ENCODE measurements at regions not wholly inside any gene's neighbourhood (a gene's known extent, or its start where the extent isn't known, plus 50 kb on each side); places are given as distances from the start of the nearest gene placed in this dataset.
A peak's percentile ranks its signal among the peaks of the same experiment; 100 is the strongest.
"Not testable (repeated sequence)": the region's sequence is repeated elsewhere in the genome, so short reads cannot be mapped to it uniquely, and the experiment has no call there.

DNA sequence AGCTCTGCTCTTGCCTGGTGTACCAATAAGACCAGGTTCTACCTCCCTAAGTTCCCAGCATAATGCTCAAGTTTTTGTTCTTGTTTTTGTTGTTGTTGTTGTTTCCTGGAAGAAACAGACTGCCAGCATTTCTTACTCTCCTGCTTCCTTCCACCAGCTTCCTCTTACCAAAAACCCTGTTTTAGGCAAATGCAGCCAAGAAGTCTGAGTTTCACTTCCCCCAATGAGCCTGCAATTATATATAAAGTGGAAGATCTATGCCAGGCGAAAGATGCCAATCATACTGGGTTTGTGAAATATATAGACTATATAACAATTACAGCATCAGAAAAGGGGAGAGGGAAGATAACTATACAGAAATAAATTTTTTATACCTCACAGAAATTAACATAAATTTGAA, 931.5 kb upstream of the FAT3 start:
- no peak overlapping the region for H3K4me3 ChIP-seq (ENCODE audit: low read depth, low read length)
- no peak for DNase-seq (ENCODE audit: low read depth)
- TF ChIP-seq, protein P1, sequence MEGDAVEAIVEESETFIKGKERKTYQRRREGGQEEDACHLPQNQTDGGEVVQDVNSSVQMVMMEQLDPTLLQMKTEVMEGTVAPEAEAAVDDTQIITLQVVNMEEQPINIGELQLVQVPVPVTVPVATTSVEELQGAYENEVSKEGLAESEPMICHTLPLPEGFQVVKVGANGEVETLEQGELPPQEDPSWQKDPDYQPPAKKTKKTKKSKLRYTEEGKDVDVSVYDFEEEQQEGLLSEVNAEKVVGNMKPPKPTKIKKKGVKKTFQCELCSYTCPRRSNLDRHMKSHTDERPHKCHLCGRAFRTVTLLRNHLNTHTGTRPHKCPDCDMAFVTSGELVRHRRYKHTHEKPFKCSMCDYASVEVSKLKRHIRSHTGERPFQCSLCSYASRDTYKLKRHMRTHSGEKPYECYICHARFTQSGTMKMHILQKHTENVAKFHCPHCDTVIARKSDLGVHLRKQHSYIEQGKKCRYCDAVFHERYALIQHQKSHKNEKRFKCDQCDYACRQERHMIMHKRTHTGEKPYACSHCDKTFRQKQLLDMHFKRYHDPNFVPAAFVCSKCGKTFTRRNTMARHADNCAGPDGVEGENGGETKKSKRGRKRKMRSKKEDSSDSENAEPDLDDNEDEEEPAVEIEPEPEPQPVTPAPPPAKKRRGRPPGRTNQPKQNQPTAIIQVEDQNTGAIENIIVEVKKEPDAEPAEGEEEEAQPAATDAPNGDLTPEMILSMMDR (conservative IDR thresholded peaks at IDR 0.05; ENCODE audit: low read depth, low read length) = no peak

DNA sequence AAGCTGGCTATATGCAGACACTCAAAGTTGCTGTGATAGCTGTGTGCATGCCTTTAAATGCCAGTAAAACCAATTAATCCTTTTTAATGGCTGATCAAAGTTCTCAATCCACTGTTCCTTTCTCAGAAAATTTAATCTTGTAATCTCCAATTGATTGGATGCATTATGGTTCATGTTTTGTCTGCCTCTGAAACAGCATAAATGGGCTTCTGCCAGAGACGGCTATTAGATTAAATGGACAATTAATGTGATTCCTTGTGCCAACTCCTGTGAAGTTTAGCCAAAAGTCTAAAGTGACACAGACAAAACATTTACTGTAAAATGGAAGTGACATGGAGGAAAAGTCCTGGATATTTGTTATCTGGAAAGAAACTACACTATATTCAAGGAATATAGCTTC, 952.5 kb upstream of the FAT3 start:
- no peak for DNase-seq (ENCODE audit: low read depth)
- H3K4me3 ChIP-seq (ENCODE audit: low read depth, low read length) = no peak overlapping the region
- TF ChIP-seq, protein P1 (conservative IDR thresholded peaks at IDR 0.05; ENCODE audit: low read depth, low read length) = no peak

DNA sequence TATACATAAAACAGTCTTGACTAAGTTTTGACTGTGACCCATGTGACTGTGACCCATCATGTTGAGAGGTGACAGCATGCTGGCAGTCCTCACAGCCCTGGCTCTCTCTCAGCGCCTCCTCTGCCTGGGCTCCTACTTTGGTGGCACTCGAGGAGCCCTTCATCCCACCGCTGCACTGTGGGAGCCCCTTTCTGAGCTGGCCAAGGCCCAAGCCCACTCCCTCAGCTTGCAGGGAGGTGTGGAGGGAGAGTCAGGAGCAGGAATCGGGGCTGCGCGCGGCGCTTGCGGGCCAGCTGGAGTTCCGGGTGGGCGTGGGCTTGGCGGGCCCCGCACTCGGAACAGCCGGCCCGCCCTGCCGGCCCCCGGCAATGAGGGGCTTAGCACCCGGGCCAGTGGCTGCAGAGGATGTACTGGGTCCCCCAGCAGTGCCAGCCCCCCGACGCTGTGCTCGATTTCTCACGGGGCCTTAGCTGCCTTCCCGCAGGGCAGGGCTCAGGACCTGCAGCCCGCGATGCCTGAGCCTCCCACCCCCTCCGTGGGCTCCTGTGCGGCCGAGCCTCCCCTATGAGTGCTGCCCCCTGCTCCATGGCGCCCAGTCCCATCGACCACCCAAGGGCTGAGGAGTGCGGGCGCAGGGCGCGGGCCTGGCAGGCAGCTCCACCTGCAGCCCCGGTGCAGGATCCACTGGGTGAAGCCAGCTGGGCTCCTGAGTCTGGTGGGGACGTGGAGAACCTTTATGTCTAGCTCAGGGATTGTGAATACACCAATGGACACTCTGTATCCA, 955.9 kb upstream of the FAT3 start:
- DNase-seq (ENCODE audit: low read depth) = not testable (repeated sequence)

DNA sequence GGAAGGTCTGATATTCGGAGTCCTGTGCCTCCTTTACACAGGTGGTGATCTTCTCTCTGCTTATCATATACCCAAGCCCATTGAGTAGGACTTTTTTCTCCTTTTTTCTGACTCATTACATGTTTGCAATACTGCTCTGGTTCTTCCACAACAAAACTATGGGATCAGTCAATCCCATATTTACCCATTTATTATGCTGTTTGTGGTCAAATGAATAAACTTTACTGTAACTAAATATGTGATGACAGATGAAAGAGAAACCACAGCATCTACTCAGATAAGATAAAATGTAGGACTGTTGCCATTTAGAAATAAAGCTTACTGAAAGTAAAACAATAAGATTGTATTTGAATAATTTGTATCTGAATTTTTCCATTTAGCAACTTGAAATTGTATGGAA, 958.7 kb upstream of the FAT3 start:
- TF ChIP-seq, protein P1 (conservative IDR thresholded peaks at IDR 0.05; ENCODE audit: low read depth, low read length) = no peak
- peak; percentile 38 for DNase-seq (ENCODE audit: low read depth)
- H3K4me3 ChIP-seq (ENCODE audit: low read depth, low read length) = no peak overlapping the region

More for the DNA sequence above, 955.9 kb upstream of the FAT3 start:
- H3K4me3 ChIP-seq (ENCODE audit: low read depth, low read length) = not testable (repeated sequence)

DNA sequence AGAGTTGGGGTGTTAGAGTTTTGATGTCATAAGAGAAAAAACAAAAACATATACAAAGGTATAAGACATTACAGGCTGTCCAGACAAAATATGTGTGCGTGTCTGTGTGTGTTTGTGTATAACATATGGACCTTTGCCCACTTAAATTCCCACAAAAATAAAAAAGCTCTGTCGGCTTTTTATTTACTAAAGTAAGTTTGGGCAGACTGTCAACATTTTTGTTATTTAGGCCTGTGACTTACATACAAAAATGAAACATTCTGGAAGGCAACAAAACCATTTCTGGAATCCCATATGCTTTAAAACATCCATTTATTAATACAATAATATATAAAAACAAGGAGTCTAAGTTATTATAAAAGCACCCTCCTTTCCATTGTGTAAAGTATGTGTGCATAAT, 960.1 kb upstream of the FAT3 start:
- TF ChIP-seq, protein P1 (conservative IDR thresholded peaks at IDR 0.05; ENCODE audit: low read depth, low read length) = no peak
- no peak for DNase-seq (ENCODE audit: low read depth)
- no peak overlapping the region for H3K4me3 ChIP-seq (ENCODE audit: low read depth, low read length)

DNA sequence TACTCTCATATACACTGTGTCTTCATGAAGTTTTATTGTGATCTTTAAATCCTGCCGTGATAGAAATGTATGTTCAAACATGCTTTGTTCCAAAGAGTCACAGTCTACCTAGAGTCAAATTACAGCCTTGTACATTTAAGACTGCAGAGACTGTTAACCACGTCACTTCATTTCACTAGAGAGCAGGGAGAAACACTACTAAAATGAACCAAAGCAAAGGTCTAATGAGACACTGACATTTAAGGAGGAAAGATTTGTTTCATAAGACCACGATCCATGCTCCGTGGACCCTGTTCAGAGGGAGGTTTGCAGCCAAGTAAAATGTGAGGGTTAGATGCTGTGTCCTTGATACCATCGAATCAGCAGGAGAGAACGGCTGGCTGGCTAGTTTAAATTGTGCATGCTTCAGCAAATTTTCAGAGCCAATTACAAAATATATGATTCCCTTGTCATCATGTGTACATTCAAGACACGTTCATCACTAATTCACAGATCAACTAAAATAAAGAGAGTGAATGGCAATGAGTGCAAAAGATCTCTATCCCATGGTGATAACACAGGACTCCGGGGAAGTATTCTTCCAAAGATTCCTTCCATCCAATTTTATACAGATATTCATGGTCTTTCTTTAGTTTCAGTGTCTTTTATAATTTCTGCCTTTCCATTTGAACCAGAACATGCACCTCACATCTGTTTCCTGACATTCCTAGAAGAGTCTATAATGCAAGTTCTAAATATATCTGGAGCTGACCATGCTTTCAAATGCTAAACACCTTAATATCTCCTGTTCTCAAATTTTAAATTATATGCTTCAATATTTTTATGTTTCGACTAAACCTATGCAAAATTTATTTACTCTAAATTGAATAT, 960.9 kb upstream of the FAT3 start:
- H3K4me3 ChIP-seq (ENCODE audit: low read depth, low read length) = no peak overlapping the region
- TF ChIP-seq, protein P1 (conservative IDR thresholded peaks at IDR 0.05; ENCODE audit: low read depth, low read length) = no peak
- DNase-seq (ENCODE audit: low read depth) = no peak

DNA sequence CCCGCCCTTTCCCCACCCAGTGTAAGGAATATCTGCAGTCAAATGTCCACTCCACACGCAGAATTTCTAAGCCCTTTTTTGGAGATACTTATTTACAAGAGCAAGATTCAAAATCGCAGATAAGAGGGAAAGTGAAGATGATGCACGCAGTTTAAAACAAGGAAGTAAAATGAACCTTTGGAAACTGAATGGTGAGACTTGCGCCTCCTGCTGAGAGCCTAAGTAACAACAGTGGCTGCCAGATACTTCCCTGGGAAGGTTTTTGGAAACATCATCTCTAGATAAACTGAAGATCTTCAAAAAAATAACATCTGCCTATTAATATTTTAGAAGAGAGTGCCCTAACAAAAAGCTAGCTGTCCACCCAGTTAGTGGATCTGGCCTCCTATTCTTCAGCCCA, 963.1 kb upstream of the FAT3 start:
- DNase-seq (ENCODE audit: low read depth) = no peak
- TF ChIP-seq, protein P1 (conservative IDR thresholded peaks at IDR 0.05; ENCODE audit: low read depth, low read length) = peak; percentile 36
- no peak overlapping the region for H3K4me3 ChIP-seq (ENCODE audit: low read depth, low read length)
